ENCODE measurements at regions not wholly inside any gene's neighbourhood (a gene's known extent, or its start where the extent isn't known, plus 50 kb on each side); places are given as distances from the start of the nearest gene placed in this dataset.
"Not testable (repeated sequence)": the region's sequence is repeated elsewhere in the genome, so short reads cannot be mapped to it uniquely, and the experiment has no call there.

DNA sequence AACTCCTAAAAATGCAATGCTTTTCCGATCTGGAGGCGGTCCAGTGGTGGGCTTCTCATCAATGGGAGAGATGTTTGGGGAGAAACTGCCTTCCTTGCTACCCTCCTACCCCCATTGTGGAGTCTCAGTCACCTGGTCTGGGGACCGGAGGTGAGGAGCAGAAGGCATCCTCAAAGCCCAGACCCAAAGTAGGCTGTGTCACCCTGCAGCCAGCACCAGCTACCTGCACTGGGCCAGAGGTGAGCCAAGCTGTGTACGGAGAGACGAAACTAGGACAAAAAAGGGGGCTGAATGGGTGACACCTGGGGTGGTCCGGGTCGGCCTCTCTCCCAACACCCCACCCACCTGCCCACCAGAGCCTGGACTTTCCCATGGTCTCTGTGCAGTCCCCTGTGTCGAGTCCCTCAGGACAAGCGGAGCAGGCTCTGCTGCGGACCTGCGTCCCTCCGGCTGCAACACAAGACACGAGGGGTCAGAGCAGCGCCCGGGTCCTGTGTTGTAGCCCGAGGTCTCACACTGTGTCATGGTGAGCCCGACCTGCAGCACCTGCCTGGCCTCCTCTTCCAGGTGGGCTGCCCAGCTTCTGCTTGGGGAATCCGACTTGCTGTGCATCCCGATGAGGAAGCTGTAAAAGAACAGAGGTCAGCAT is 68.0 kb upstream of the RMP24 start:
- TF ChIP-seq, protein P1, sequence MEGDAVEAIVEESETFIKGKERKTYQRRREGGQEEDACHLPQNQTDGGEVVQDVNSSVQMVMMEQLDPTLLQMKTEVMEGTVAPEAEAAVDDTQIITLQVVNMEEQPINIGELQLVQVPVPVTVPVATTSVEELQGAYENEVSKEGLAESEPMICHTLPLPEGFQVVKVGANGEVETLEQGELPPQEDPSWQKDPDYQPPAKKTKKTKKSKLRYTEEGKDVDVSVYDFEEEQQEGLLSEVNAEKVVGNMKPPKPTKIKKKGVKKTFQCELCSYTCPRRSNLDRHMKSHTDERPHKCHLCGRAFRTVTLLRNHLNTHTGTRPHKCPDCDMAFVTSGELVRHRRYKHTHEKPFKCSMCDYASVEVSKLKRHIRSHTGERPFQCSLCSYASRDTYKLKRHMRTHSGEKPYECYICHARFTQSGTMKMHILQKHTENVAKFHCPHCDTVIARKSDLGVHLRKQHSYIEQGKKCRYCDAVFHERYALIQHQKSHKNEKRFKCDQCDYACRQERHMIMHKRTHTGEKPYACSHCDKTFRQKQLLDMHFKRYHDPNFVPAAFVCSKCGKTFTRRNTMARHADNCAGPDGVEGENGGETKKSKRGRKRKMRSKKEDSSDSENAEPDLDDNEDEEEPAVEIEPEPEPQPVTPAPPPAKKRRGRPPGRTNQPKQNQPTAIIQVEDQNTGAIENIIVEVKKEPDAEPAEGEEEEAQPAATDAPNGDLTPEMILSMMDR (IDR thresholded peaks at IDR 0.05) = no peak
- TF ChIP-seq POLR2AphosphoS5 (IDR thresholded peaks at IDR 0.05) = no peak
- H3K27me3 ChIP-seq (replicated peaks; ENCODE audit: insufficient read depth) = no peaks in the 10 kb centered on the region
- H3K36me3 ChIP-seq = no peaks in the 10 kb centered on the region
- no peaks in the 10 kb centered on the region for H3K9me3 ChIP-seq
- H3K4me3 ChIP-seq = no peak overlapping the region
- no peaks in the 10 kb centered on the region for H3K4me1 ChIP-seq (replicated peaks)
- WGBS = 92% methylated on average over 19 of the region's 19 CpGs
- intact Hi-C loops (cut with DNase I) = no loop called here
- DNase-seq (ENCODE audit: low spot score) = no peak
- no peak overlapping the region for H3K27ac ChIP-seq

GRCh38 chr18:35905436-35905835 is 67.0 kb upstream of the RMP24 start:
- TF ChIP-seq POLR2AphosphoS5 (IDR thresholded peaks at IDR 0.05) (no peak), POLR2A (IDR thresholded peaks at IDR 0.05) (no peak)
- TF ChIP-seq, protein P1 (IDR thresholded peaks at IDR 0.05) = no peak
- Histone ChIP-seq H3K27ac (no peak overlapping the region), H3K27me3 (replicated peaks; ENCODE audit: insufficient read depth) (no peaks in the 10 kb centered on the region), H3K36me3 (no peaks in the 10 kb centered on the region), H3K9me3 (no peaks in the 10 kb centered on the region), H3K4me1 (replicated peaks) (no peaks in the 10 kb centered on the region), H3K4me3 (no peak overlapping the region)
- no peak for DNase-seq (ENCODE audit: low spot score)
- intact Hi-C loops (cut with DNase I) = no loop called here
- 85% methylated on average over 10 of the region's 10 CpGs for WGBS

DNA sequence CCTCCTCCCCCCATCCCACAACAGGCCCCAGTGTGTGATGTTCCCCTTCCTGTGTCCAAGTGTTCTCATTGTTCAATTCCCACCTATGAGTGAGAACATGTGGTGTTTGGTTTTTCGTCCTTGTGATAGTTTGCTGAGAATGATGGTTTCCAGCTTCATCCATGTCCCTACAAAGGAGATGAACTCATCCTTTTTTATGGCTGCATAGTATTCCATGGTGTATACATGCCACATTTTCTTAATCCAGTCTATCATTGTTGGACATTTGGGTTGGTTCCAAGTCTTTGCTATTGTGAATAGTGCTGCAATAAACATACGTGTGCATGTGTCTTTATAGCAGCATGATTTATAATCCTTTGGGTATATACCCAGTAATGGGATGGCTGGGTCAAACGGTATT is 66.2 kb upstream of the RMP24 start:
- H3K9me3 ChIP-seq; intact Hi-C loops (cut with DNase I): not testable (repeated sequence)
- 72% methylated on average over 2 of the region's 3 CpGs for WGBS

GRCh38 chr18:35910327-35910726 is 62.2 kb upstream of the RMP24 start:
- no peaks in the 10 kb centered on the region for H3K27me3 ChIP-seq (replicated peaks; ENCODE audit: insufficient read depth)
- intact Hi-C loops (cut with DNase I) = no loop called here
- no peak overlapping the region for H3K27ac ChIP-seq
- H3K4me3 ChIP-seq = no peak overlapping the region
- no peaks in the 10 kb centered on the region for H3K9me3 ChIP-seq
- no peak for DNase-seq (ENCODE audit: low spot score)
- no peaks in the 10 kb centered on the region for H3K4me1 ChIP-seq (replicated peaks)
- TF ChIP-seq, protein P1 (IDR thresholded peaks at IDR 0.05) = no peak
- TF ChIP-seq POLR2AphosphoS5 (IDR thresholded peaks at IDR 0.05) = no peak
- TF ChIP-seq POLR2A (IDR thresholded peaks at IDR 0.05) = no peak
- H3K36me3 ChIP-seq = no peaks in the 10 kb centered on the region

More for the DNA sequence above, 66.2 kb upstream of the RMP24 start:
- H3K4me3 ChIP-seq; H3K4me1 ChIP-seq (replicated peaks); H3K27ac ChIP-seq; H3K27me3 ChIP-seq (replicated peaks; ENCODE audit: insufficient read depth); H3K36me3 ChIP-seq; DNase-seq (ENCODE audit: low spot score): not testable (repeated sequence)

- no peak for DNase-seq (ENCODE audit: low spot score)
- TF ChIP-seq, protein P1 (IDR thresholded peaks at IDR 0.05) = no peak
- TF ChIP-seq POLR2A (IDR thresholded peaks at IDR 0.05) (no peak), POLR2AphosphoS5 (IDR thresholded peaks at IDR 0.05) (no peak)
- Histone ChIP-seq H3K4me3 (no peak overlapping the region), H3K27me3 (replicated peaks; ENCODE audit: insufficient read depth) (no peaks in the 10 kb centered on the region), H3K9me3 (no peaks in the 10 kb centered on the region), H3K27ac (no peak overlapping the region), H3K4me1 (replicated peaks) (no peaks in the 10 kb centered on the region), H3K36me3 (no peaks in the 10 kb centered on the region)
- intact Hi-C loops (cut with DNase I) = no loop called here
- WGBS = 34% methylated on average over 6 of the region's 6 CpGs
Measured at GRCh38 chr18:35912332-35912731, 60.1 kb upstream of the RMP24 start.
